ENCODE measurements at regions not wholly inside any gene's neighbourhood (a gene's known extent, or its start where the extent isn't known, plus 50 kb on each side); places are given as distances from the start of the nearest gene placed in this dataset.

DNA sequence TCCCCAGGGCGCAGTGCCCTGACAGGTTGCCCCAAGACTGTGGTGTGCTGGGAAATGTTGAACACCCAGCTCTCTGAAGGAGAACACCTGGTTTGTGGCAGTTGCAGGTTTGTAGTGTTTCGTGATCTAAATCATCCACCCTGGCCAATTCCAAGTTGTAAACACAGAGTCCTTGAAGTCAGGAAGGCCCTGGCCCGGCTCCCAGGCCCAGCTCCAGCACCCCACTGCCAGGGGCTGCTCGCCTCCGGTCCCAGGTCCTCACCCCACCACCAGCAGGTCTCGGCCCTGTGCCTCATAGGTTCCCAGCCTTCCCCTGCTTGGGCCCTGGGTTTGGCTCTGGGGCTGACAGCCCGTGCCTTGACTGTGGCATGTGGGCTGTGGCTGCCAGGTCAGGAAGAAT, 121.4 kb upstream of the MLN start:
- no peaks in the 10 kb centered on the region for H3K79me2 ChIP-seq (ENCODE audit: insufficient read depth, low read length)

More for the DNA sequence above, 121.4 kb upstream of the MLN start:
- Histone ChIP-seq H2AK5ac (ENCODE audit: insufficient read length, low read length) (no peak overlapping the region), H2BK120ac (ENCODE audit: low read depth, low read length, poor library complexity, severe bottlenecking) (no peak overlapping the region), H3T11ph (ENCODE audit: low read length) (no peak overlapping the region), H4K20me1 (ENCODE audit: control insufficient read depth, insufficient read depth, insufficient read length) (no peaks in the 10 kb centered on the region), H2BK15ac (ENCODE audit: low read depth, low read length) (no peak overlapping the region), H3K14ac (ENCODE audit: insufficient read depth, low read length) (no peak overlapping the region), H3K27me3 (ENCODE audit: insufficient read depth, low read length) (no peaks in the 10 kb centered on the region), H2BK12ac (ENCODE audit: insufficient read length, low read depth, low read length) (no peak overlapping the region), H4K91ac (ENCODE audit: insufficient read length, low read depth, low read length) (no peak overlapping the region), H3K79me1 (ENCODE audit: insufficient read depth, low read depth, low read length, poor library complexity, severe bottlenecking) (no peaks in the 10 kb centered on the region), H4K8ac (replicated peaks; ENCODE audit: insufficient read length, low read depth, low read length) (no peak overlapping the region), H2AFZ (ENCODE audit: low read length) (no peak overlapping the region), H3K23ac (ENCODE audit: insufficient read length, low read depth, low read length) (no peak overlapping the region), H3K4me1 (ENCODE audit: insufficient read depth, low read length) (no peaks in the 10 kb centered on the region; the same call in 1 of the 2 replicates), H3K56ac (ENCODE audit: insufficient read length, low read depth, low read length) (no peak overlapping the region), H4K5ac (ENCODE audit: insufficient read length, low read depth, low read length) (no peak overlapping the region), H3K9ac (ENCODE audit: extremely low read depth, insufficient read length, low read length) (no peak overlapping the region), H3K18ac (ENCODE audit: insufficient read length, low read depth, low read length) (no peak overlapping the region), H3K9me3 (ENCODE audit: control insufficient read depth, low read depth, low read length) (no peaks in the 10 kb centered on the region), H3K4ac (ENCODE audit: low read depth, low read length) (no peak overlapping the region), H2BK5ac (ENCODE audit: insufficient read length, low read length) (no peak overlapping the region), H3K27ac (ENCODE audit: insufficient read length, low read depth, low read length) (no peak overlapping the region), H2BK20ac (ENCODE audit: low read depth, low read length, poor library complexity, severe bottlenecking) (no peak overlapping the region), H3K4me2 (ENCODE audit: insufficient read depth, insufficient read length, low read length) (no peak overlapping the region), H3K23me2 (ENCODE audit: insufficient read length, low read depth, low read length, poor library complexity, severe bottlenecking) (no peaks in the 10 kb centered on the region)
- no CpG with 5 or more reads among the region's 7 CpGs for WGBS (ENCODE audit: extremely low coverage, insufficient read length, low lambda C conversion rate)
- Mint-ChIP-seq H3K27me3 (ENCODE audit: low read depth) (peaks cover 10% of the 10 kb centered on the region), H3K36me3 (ENCODE audit: insufficient read depth in 1 of 3, low read depth in 3 of 3) (peaks cover 0 to 7% (median 3%) of the 10 kb centered on the region in 3 experiments; a peak in 6 of 7 replicates), H3K27ac (no peak overlapping the region), H3K4me3 (no peak overlapping the region), H3K9me3 (peaks cover 7% of the 10 kb centered on the region in 2 experiments), H3K4me1 (peaks cover 21 to 36% of the 10 kb centered on the region in 2 experiments)
- TF ChIP-seq, protein P1, sequence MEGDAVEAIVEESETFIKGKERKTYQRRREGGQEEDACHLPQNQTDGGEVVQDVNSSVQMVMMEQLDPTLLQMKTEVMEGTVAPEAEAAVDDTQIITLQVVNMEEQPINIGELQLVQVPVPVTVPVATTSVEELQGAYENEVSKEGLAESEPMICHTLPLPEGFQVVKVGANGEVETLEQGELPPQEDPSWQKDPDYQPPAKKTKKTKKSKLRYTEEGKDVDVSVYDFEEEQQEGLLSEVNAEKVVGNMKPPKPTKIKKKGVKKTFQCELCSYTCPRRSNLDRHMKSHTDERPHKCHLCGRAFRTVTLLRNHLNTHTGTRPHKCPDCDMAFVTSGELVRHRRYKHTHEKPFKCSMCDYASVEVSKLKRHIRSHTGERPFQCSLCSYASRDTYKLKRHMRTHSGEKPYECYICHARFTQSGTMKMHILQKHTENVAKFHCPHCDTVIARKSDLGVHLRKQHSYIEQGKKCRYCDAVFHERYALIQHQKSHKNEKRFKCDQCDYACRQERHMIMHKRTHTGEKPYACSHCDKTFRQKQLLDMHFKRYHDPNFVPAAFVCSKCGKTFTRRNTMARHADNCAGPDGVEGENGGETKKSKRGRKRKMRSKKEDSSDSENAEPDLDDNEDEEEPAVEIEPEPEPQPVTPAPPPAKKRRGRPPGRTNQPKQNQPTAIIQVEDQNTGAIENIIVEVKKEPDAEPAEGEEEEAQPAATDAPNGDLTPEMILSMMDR (conservative IDR thresholded peaks at IDR 0.05): no peak
- no peak for DNase-seq

All from H9 (cell line).